ENCODE measurements at regions not wholly inside any gene's neighbourhood (a gene's known extent, or its start where the extent isn't known, plus 50 kb on each side); places are given as distances from the start of the nearest gene placed in this dataset.

GRCh38 chr13:56773148-56773547 lies 367.6 kb upstream of the PRR20A start:
- no peaks in the 10 kb centered on the region for H3K27me3 ChIP-seq
- WGBS, 2 donors, result 80 to 86% methylated on average over 4 of the region's 4 CpGs
- DNase-seq (no peak), ATAC-seq (ENCODE audit: low FRiP score in 2 of 2) (no peak)
- TF ChIP-seq CTCF (IDR thresholded peaks at IDR 0.05), result no peak
- no peak for TF ChIP-seq POLR2AphosphoS5 (IDR thresholded peaks at IDR 0.05)
- TF ChIP-seq EP300 (IDR thresholded peaks at IDR 0.05), result no peak
- no peak for TF ChIP-seq POLR2A (IDR thresholded peaks at IDR 0.05)
- no peak overlapping the region for H3K27ac ChIP-seq
- no peaks in the 10 kb centered on the region for H3K9me3 ChIP-seq
- H3K4me1 ChIP-seq, result no peaks in the 10 kb centered on the region
- no peak overlapping the region for H3K4me3 ChIP-seq
- H3K36me3 ChIP-seq, result no peaks in the 10 kb centered on the region

GRCh38 chr13:56789527-56789926 lies 351.2 kb upstream of the PRR20A start:
- H3K36me3 ChIP-seq, result no peaks in the 10 kb centered on the region

GRCh38 chr13:56837161-56837560 lies 303.6 kb upstream of the PRR20A start:
- ATAC-seq (ENCODE audit: low FRiP score in 2 of 2), result no peak
- H3K9me3 ChIP-seq, result peaks cover 0 to 7% (median 0%) of the 10 kb centered on the region in 4 donors
- H3K36me3 ChIP-seq, result no peaks in the 10 kb centered on the region
- H3K4me3 ChIP-seq, result no peak overlapping the region
- 91 to 94% methylated on average over 2 of the region's 2 CpGs for WGBS, 2 donors
- TF ChIP-seq CTCF (IDR thresholded peaks at IDR 0.05), result no peak
- no peak for TF ChIP-seq POLR2AphosphoS5 (IDR thresholded peaks at IDR 0.05)
- no peak for TF ChIP-seq EP300 (IDR thresholded peaks at IDR 0.05)
- TF ChIP-seq POLR2A (IDR thresholded peaks at IDR 0.05), result no peak
- no peaks in the 10 kb centered on the region for H3K27me3 ChIP-seq
- no peak overlapping the region for H3K27ac ChIP-seq
- H3K4me1 ChIP-seq, result no peaks in the 10 kb centered on the region
- no peak for DNase-seq

More at GRCh38 chr13:56789527-56789926, 351.2 kb upstream of the PRR20A start:
- H3K4me3 ChIP-seq, result no peak overlapping the region
- TF ChIP-seq CTCF (IDR thresholded peaks at IDR 0.05) (no peak), EP300 (IDR thresholded peaks at IDR 0.05) (no peak), POLR2AphosphoS5 (IDR thresholded peaks at IDR 0.05) (no peak), POLR2A (IDR thresholded peaks at IDR 0.05) (no peak)
- H3K27me3 ChIP-seq, result no peaks in the 10 kb centered on the region
- H3K27ac ChIP-seq, result no peak overlapping the region
- 85 to 90% methylated on average over 2 of the region's 2 CpGs for WGBS, 2 donors
- ATAC-seq (ENCODE audit: low FRiP score in 2 of 2) (no peak), DNase-seq (no peak)
- no peaks in the 10 kb centered on the region for H3K4me1 ChIP-seq
- H3K9me3 ChIP-seq, result no peaks in the 10 kb centered on the region

- Histone ChIP-seq H3K27ac (no peak overlapping the region), H3K4me1 (no peaks in the 10 kb centered on the region), H3K9me3 (no peaks in the 10 kb centered on the region), H3K4me3 (no peak overlapping the region), H3K27me3 (no peaks in the 10 kb centered on the region), H3K36me3 (no peaks in the 10 kb centered on the region)
- TF ChIP-seq POLR2A (IDR thresholded peaks at IDR 0.05) (no peak), CTCF (IDR thresholded peaks at IDR 0.05) (no peak), POLR2AphosphoS5 (IDR thresholded peaks at IDR 0.05) (no peak), EP300 (IDR thresholded peaks at IDR 0.05) (no peak)
- no peak for DNase-seq
- ATAC-seq (ENCODE audit: low FRiP score in 2 of 2), result no peak
- WGBS, 2 donors, result 85 to 91% methylated on average over 2 of the region's 2 CpGs
These were observed 289.9 kb upstream of the PRR20A start for GRCh38 chr13:56850852-56851251.

GRCh38 chr13:56861476-56861875 lies 279.2 kb upstream of the PRR20A start:
- ATAC-seq (ENCODE audit: low FRiP score in 2 of 2) (peak in 1 of 2 donors; percentile 39), DNase-seq (no peak)
- WGBS, 2 donors, result 60 to 76% methylated on average over 2 of the region's 2 CpGs
- TF ChIP-seq POLR2AphosphoS5 (IDR thresholded peaks at IDR 0.05) (no peak), CTCF (IDR thresholded peaks at IDR 0.05) (no peak), EP300 (IDR thresholded peaks at IDR 0.05) (no peak), POLR2A (IDR thresholded peaks at IDR 0.05) (no peak)
- Histone ChIP-seq H3K27me3 (no peaks in the 10 kb centered on the region), H3K4me1 (no peaks in the 10 kb centered on the region), H3K4me3 (no peak overlapping the region), H3K27ac (no peak overlapping the region), H3K36me3 (no peaks in the 10 kb centered on the region), H3K9me3 (no peaks in the 10 kb centered on the region)
